ENCODE measurements at regions not wholly inside any gene's neighbourhood (a gene's known extent, or its start where the extent isn't known, plus 50 kb on each side); places are given as distances from the start of the nearest gene placed in this dataset.
A peak's percentile ranks its signal among the peaks of the same experiment; 100 is the strongest.
"Not testable (repeated sequence)": the region's sequence is repeated elsewhere in the genome, so short reads cannot be mapped to it uniquely, and the experiment has no call there.

GRCh38 chr4:43458293-43458692 lies 565.8 kb downstream of the GRXCR1 start:
- no peak for ATAC-seq (ENCODE audit: low read depth)
- no peak overlapping the region for H3K27ac Mint-ChIP-seq

DNA sequence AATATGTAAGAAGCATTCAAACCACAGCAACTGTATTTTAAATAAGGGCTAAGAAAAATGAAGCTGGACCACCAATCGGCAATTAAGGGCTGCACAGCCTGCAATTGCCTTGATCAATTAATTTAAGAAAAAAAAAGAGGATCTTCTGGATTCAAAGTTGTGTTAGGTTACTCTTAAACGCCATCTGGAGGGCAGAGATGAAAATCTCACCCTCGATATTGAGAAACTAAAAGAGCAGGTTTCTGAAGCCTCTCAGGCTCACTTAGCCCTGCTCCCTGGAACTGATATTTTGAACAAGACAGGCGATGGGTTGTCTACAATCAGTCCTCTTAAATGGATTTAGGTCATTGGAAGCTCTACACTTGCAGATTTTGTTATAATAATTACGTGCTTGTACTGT lies 579.4 kb downstream of the GRXCR1 start:
- Mint-ChIP-seq H3K36me3 (no peaks in the 10 kb centered on the region), H3K9me3 (peaks cover 22% of the 10 kb centered on the region), H3K4me1 (no peaks in the 10 kb centered on the region), H3K27me3 (no peaks in the 10 kb centered on the region), H3K4me3 (no peak overlapping the region), H3K27ac (no peak overlapping the region)
- ATAC-seq (ENCODE audit: low read depth): no peak
- no peak for DNase-seq (ENCODE audit: low spot score in 2 of 2)

More at GRCh38 chr4:43458293-43458692, 565.8 kb downstream of the GRXCR1 start:
- H3K4me1 Mint-ChIP-seq: peaks cover 2% of the 10 kb centered on the region
- H3K4me3 Mint-ChIP-seq: no peak overlapping the region
- H3K36me3 Mint-ChIP-seq: no peaks in the 10 kb centered on the region
- DNase-seq (ENCODE audit: low spot score in 2 of 2): no peak
- H3K9me3 Mint-ChIP-seq: no peaks in the 10 kb centered on the region
- no peaks in the 10 kb centered on the region for H3K27me3 Mint-ChIP-seq

DNA sequence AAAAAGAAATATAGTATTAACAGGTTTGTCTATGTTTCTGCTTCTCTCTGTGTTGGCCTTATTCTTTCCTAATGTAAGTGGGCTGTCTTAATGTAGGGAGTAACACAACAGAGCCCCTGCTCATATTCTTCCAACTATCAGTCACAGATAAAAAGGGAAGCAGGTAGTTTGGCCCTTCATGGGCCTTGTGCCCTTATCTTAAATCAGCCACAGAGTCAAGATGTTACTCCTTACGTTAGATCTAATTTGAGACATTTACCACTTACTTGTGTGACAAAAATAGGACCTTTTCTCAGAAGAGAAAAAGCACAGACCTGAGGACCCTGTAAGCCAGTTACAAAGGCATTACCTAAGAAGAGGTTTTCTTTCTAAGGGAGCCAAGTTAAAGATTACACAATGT lies 589.0 kb downstream of the GRXCR1 start:
- H3K27ac Mint-ChIP-seq: no peak overlapping the region
- DNase-seq (ENCODE audit: low spot score in 2 of 2): no peak
- H3K36me3 Mint-ChIP-seq: no peaks in the 10 kb centered on the region
- no peaks in the 10 kb centered on the region for H3K27me3 Mint-ChIP-seq
- ATAC-seq (ENCODE audit: low read depth): no peak
- H3K4me1 Mint-ChIP-seq: no peaks in the 10 kb centered on the region
- H3K4me3 Mint-ChIP-seq: no peak overlapping the region
- peaks cover 3% of the 10 kb centered on the region for H3K9me3 Mint-ChIP-seq

DNA sequence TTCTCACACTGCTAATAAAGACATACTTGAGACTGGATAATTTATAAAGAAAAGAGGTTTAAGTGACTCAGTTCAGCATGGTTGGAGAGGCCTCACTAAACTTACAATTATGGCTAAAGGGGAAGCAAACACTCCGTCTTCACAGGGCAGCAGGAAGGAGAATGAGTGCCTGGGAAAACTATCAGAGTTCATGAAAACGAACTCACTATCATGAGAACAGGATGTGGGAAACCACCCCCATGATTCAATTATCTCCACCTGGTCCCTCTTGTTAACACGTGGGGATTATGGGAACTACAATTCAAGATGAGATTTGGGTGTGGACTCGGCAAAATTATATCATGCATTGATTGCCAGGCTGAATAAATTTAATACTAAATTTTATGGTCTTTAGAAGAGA lies 592.7 kb downstream of the GRXCR1 start:
- peaks cover 7% of the 10 kb centered on the region for H3K9me3 Mint-ChIP-seq
- no peak for DNase-seq (ENCODE audit: low spot score in 2 of 2)
- no peaks in the 10 kb centered on the region for H3K36me3 Mint-ChIP-seq
- no peak overlapping the region for H3K4me3 Mint-ChIP-seq
- no peak for ATAC-seq (ENCODE audit: low read depth)
- no peaks in the 10 kb centered on the region for H3K4me1 Mint-ChIP-seq
- H3K27ac Mint-ChIP-seq: no peak overlapping the region
- H3K27me3 Mint-ChIP-seq: no peaks in the 10 kb centered on the region

DNA sequence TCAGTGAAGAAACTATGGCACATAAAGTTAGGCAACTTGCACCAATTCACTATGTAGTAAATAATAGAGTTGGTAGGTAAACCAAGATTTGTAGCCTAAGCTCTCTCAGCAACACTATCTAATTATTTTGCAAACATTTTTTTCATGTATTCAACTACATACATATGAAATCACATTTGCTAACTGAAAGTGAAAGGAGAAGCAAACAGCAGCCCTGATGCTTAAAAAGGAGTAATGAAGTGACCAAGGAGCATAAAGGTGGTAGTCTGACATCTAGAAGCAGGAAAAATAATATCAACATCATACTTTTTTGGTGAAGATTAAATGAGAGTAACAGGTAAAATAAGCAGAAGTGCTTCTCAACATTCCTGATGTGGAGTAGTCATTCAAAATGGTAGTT lies 603.7 kb downstream of the GRXCR1 start:
- ATAC-seq (ENCODE audit: low read depth) (no peak), DNase-seq (ENCODE audit: low spot score in 2 of 2) (no peak)
- Mint-ChIP-seq H3K4me3 (no peak overlapping the region), H3K27ac (no peak overlapping the region), H3K27me3 (no peaks in the 10 kb centered on the region), H3K36me3 (no peaks in the 10 kb centered on the region), H3K4me1 (no peaks in the 10 kb centered on the region), H3K9me3 (peaks cover 3% of the 10 kb centered on the region)

- H3K27ac Mint-ChIP-seq: no peak overlapping the region
- peaks cover 3% of the 10 kb centered on the region for H3K9me3 Mint-ChIP-seq
- no peak overlapping the region for H3K4me3 Mint-ChIP-seq
- H3K36me3 Mint-ChIP-seq: no peaks in the 10 kb centered on the region
- ATAC-seq (ENCODE audit: low read depth) (no peak), DNase-seq (ENCODE audit: low spot score in 2 of 2) (no peak)
- H3K27me3 Mint-ChIP-seq: no peaks in the 10 kb centered on the region
- H3K4me1 Mint-ChIP-seq: no peaks in the 10 kb centered on the region
Measured at GRCh38 chr4:43496602-43497001, 604.1 kb downstream of the GRXCR1 start.

DNA sequence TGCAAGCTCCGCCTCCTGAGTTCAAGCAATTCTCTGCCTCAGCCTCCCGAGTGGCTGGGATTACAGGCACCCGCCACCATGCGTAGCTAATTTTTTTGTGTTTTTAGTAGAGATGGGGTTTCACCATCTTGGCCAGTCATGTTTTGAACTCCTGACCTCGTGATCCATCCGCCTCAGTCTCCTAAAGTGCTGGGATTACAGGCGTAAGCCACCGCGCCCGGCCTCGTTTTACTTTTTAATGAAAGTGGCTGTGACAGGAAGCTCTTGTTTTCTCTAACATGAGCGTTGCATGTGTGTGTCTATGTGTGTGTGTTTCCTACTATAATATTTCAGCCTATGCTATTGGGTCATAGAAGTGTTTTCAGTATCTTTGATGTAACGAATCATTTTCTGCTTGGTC lies 613.3 kb downstream of the GRXCR1 start:
- not testable (repeated sequence) for H3K4me3 Mint-ChIP-seq; H3K4me1 Mint-ChIP-seq; H3K9me3 Mint-ChIP-seq; H3K36me3 Mint-ChIP-seq; ATAC-seq (ENCODE audit: low read depth); H3K27me3 Mint-ChIP-seq; DNase-seq (ENCODE audit: low spot score in 2 of 2); H3K27ac Mint-ChIP-seq

DNA sequence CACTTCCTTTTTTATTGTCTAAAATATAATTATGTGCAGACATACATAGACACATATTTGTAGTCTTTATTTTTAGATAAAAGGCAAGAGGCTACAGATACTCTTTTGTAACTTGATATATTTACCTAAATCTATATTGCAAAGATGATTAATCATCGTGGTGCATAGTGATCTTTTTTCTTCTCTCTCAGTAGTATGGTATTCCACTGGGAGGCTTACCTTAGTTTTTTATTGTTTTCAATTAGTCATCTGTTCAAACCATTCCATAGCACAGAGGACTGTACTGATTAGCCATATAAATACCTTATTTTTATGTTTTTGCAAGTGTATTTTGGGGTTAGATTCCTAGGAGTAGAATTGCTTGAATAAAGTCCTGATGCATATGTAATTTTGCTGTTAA lies 619.7 kb downstream of the GRXCR1 start:
- Mint-ChIP-seq H3K36me3 (no peaks in the 10 kb centered on the region), H3K27ac (no peak overlapping the region), H3K4me3 (no peak overlapping the region), H3K27me3 (no peaks in the 10 kb centered on the region), H3K4me1 (no peaks in the 10 kb centered on the region), H3K9me3 (peaks cover 9% of the 10 kb centered on the region)
- no peak for DNase-seq (ENCODE audit: low spot score in 2 of 2)
- ATAC-seq (ENCODE audit: low read depth): no peak

DNA sequence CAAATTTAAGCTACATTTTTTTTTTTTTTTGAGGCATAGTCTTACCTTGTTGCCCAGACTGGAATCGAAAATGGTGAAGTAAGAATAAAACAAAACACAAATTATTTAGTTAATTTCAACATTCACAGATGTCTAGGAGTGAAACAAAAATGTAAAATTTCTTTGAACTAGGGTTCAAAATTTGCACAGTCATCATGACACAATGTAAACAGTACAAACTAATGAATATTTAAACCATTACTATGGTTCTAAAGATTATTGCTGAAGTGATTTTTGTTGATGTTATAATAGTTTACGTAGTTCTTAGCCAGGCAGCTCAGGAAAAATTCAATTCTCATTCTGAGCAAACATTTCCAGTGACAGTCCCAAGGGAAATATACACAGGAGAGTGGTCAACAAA lies 633.1 kb downstream of the GRXCR1 start:
- no peaks in the 10 kb centered on the region for H3K27me3 Mint-ChIP-seq
- no peak overlapping the region for H3K4me3 Mint-ChIP-seq
- DNase-seq (ENCODE audit: low spot score in 2 of 2) (no peak), ATAC-seq (ENCODE audit: low read depth) (no peak)
- peaks cover under 1% of the 10 kb centered on the region for H3K9me3 Mint-ChIP-seq
- H3K4me1 Mint-ChIP-seq: no peaks in the 10 kb centered on the region
- H3K36me3 Mint-ChIP-seq: no peaks in the 10 kb centered on the region
- H3K27ac Mint-ChIP-seq: no peak overlapping the region

DNA sequence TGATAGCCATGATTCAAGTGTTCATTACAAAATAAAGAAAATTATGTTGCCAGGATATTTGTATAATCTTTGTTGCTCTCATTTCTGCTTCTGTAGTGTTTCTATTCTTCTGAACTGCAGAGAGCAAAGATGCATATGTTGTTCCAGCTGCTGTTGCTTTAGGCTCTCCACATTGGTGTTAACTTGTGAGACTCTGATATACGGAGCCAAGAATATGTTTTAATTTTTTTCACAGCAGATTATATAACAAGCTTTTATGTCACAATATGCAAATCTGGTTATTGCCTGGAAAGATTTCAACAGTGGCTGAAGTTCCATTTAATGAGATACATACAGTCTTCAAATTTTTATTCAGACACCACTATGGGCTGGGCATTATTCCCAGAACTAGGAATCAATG lies 655.0 kb downstream of the GRXCR1 start:
- peaks cover 5% of the 10 kb centered on the region for H3K9me3 Mint-ChIP-seq
- no peak overlapping the region for H3K4me3 Mint-ChIP-seq
- peaks cover under 1% of the 10 kb centered on the region for H3K36me3 Mint-ChIP-seq
- no peak overlapping the region for H3K27ac Mint-ChIP-seq
- no peak for DNase-seq (ENCODE audit: low spot score in 2 of 2)
- H3K27me3 Mint-ChIP-seq: no peaks in the 10 kb centered on the region
- no peak for ATAC-seq (ENCODE audit: low read depth)
- no peaks in the 10 kb centered on the region for H3K4me1 Mint-ChIP-seq

- no peak overlapping the region for H3K4me3 Mint-ChIP-seq
- ATAC-seq (ENCODE audit: low read depth) (no peak), DNase-seq (ENCODE audit: low spot score in 2 of 2) (no peak)
- no peaks in the 10 kb centered on the region for H3K4me1 Mint-ChIP-seq
- peaks cover 4% of the 10 kb centered on the region for H3K36me3 Mint-ChIP-seq
- peaks cover 12% of the 10 kb centered on the region for H3K9me3 Mint-ChIP-seq
- H3K27ac Mint-ChIP-seq: no peak overlapping the region
- no peaks in the 10 kb centered on the region for H3K27me3 Mint-ChIP-seq
Measured at GRCh38 chr4:43550981-43551627, 658.6 kb downstream of the GRXCR1 start.

- DNase-seq (ENCODE audit: low spot score in 2 of 2) (no peak), ATAC-seq (ENCODE audit: low read depth) (peak; percentile 46)
- Mint-ChIP-seq H3K4me3 (no peak overlapping the region), H3K9me3 (peaks cover 11% of the 10 kb centered on the region), H3K36me3 (peaks cover 4% of the 10 kb centered on the region), H3K27me3 (no peaks in the 10 kb centered on the region), H3K27ac (no peak overlapping the region), H3K4me1 (no peaks in the 10 kb centered on the region)
Measured at GRCh38 chr4:43556262-43556661, 663.7 kb downstream of the GRXCR1 start.

- peaks cover 4% of the 10 kb centered on the region for H3K9me3 Mint-ChIP-seq
- no peaks in the 10 kb centered on the region for H3K4me1 Mint-ChIP-seq
- no peaks in the 10 kb centered on the region for H3K36me3 Mint-ChIP-seq
- no peaks in the 10 kb centered on the region for H3K27me3 Mint-ChIP-seq
- no peak overlapping the region for H3K4me3 Mint-ChIP-seq
- DNase-seq (ENCODE audit: low spot score in 2 of 2) (no peak), ATAC-seq (ENCODE audit: low read depth) (peak; percentile 26)
- H3K27ac Mint-ChIP-seq: no peak overlapping the region
Measured at GRCh38 chr4:43560047-43560446, 667.5 kb downstream of the GRXCR1 start.

- Mint-ChIP-seq H3K9me3 (no peaks in the 10 kb centered on the region), H3K27ac (no peak overlapping the region)
- ATAC-seq (ENCODE audit: low read depth): peak; percentile 76
Measured at GRCh38 chr4:43564107-43564506, 671.6 kb downstream of the GRXCR1 start.

GRCh38 chr4:43564591-43564990 lies 672.1 kb downstream of the GRXCR1 start:
- Mint-ChIP-seq H3K9me3 (no peaks in the 10 kb centered on the region), H3K4me3 (no peak overlapping the region), H3K4me1 (no peaks in the 10 kb centered on the region), H3K27me3 (no peaks in the 10 kb centered on the region), H3K36me3 (no peaks in the 10 kb centered on the region), H3K27ac (no peak overlapping the region)
- ATAC-seq (ENCODE audit: low read depth) (no peak), DNase-seq (ENCODE audit: low spot score in 2 of 2) (no peak)

More at GRCh38 chr4:43564107-43564506, 671.6 kb downstream of the GRXCR1 start:
- no peak for DNase-seq (ENCODE audit: low spot score in 2 of 2)
- Mint-ChIP-seq H3K27me3 (no peaks in the 10 kb centered on the region), H3K4me3 (no peak overlapping the region), H3K36me3 (no peaks in the 10 kb centered on the region), H3K4me1 (no peaks in the 10 kb centered on the region)
